Left renal cortex interstitium (tissue), 4 donors: ENCODE measurements at regions not wholly inside any gene's neighbourhood (a gene's known extent, or its start where the extent isn't known, plus 50 kb on each side); places are given as distances from the start of the nearest gene placed in this dataset.
"Not testable (repeated sequence)": the region's sequence is repeated elsewhere in the genome, so short reads cannot be mapped to it uniquely, and the experiment has no call there.

Experiments used
- DNase-seq, 4 donors: peaks; one replicate each; pipeline ENCODE4 v3.0.0-alpha.2; 2013; ENCODE audit warnings: low read depth in 4 of 4, low spot score in 2 of 4, missing footprints in 1 of 4

DNA sequence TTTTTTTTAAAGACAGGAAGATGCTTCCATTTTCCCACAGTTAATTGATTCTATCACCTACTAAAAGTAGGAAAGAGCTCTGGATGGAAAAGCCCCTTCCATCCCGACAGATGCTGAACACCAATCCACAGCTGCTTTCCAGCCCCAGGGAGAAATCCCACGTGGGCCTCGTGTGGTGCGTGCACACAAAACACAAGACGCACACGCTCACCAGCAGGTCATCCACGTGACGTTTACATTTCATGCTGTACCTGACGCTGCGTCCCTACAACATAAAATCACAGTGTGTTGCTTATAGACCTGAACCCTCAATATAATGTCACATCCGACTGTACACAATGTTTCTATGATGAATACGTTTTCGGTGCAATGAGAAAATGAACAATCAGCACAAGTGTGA, 50.2 kb upstream of the DACT2 start:
- no peak for DNase-seq

DNA sequence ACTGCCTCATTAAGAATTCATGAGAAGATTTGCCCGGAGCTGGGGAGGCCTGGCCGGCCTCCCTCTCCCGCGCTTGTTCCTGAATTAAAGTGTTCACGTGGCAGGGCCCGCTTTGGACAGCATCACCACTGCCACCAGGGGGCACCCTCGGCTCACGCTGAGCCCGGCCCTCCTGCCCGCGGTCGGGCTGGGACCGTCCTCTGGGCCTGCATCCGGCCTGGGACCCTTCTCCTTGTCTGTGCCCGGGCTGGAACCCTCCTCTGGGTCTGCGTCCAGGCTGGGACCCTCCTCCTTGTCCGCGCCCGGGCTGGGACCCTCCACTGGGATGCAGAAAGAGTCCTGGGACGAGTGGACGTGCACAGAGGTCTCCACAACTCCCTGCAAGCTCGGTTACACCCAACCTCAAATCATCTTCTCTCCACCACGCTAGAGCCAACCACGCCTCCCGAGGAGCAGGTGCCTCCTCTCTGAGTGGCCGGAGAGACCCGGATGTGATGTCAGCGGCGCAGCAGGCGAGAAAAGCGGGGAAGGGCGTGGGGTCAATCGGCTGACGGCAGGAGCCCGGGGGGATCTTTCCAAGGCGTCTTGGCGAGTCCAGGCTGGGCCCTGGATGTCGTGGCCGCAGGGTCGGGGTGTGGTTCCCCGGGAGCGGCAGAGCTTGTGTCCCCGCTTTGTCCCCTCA, 50.9 kb upstream of the DACT2 start:
- DNase-seq, result peak in 2 of 4 donors; percentile 40 to 49

GRCh38 chr6:168371185-168371584, 51.6 kb upstream of the DACT2 start:
- DNase-seq, result no peak

GRCh38 chr6:168371618-168371980, 52.0 kb upstream of the DACT2 start:
- DNase-seq, result no peak

DNA sequence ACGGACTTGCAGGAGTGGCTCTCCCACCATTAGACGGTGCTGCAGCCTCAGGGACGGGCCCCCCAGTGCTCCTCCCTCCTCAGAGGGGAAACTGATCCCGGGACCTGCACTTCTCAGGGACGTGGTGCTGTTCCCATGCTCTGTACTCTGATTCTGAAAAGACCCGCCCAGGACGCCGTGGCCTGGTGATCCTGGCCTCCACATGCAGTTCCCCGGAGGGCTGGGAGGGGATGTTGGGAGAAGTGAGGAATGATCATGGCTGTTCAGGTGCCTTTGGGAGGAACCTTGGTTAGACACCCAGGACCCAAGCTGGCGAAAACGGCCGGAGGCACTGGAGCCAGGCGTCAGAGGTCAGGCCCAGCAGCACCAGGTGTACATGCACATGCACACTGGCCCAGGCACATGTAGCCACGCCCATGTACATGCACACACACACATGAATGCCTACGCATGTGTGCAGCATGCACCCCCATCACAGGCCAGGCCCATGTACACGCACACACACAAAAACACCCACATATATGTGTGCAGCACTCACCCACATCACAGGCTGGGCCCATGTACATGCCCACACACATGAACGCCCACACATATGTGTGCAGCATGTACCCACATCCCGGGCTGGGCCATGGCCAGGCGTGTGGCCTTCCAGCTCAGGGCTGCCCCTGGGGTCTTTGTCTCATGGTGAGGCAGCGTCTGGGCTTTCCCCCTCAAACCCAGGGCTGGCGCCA, 52.6 kb upstream of the DACT2 start:
- no peak for DNase-seq

GRCh38 chr6:168372889-168373288, 53.3 kb upstream of the DACT2 start:
- no peak for DNase-seq

DNA sequence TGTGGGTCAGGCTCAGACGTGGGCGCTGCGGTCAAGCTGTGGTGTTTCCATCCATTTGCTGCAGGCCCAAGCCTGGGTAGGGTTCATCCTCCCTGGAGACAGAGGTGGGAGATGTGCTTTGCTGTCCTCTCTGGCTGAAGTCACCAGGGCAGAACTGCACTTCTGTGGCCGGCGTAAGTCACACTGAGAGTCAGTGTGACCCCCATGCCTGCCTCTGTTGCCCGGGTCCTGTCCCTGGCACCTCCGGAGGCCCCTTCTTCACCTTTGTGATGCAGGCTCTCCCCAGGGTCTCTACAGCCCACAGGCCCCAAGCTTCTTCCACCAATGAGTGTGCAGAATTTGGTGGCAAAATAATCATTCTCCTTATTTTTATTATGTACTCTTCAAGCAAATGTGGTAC, 53.8 kb upstream of the DACT2 start:
- DNase-seq, result no peak

DNA sequence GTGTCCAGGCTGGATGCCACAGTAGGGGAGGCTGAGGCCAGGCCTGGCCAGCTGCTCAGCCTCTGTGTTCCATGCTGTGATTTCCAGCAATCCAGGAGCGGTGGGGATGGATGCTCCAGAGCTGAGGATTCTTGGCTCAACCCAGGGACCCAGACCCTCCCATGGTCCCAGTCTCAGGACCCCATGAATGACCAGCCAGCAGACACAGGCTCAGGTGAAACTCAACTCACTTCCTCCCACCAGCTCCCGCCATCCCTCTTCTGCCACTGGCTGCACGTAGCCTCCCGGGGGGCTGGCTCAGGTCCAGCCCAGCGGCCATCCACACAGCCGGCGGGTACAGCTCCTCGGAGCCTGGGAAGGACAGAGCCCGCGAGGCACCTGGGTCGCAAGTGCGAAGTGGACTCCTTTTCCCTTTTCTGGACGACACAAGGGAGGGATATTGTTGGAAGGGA, 54.5 kb upstream of the DACT2 start:
- DNase-seq, result no peak

DNA sequence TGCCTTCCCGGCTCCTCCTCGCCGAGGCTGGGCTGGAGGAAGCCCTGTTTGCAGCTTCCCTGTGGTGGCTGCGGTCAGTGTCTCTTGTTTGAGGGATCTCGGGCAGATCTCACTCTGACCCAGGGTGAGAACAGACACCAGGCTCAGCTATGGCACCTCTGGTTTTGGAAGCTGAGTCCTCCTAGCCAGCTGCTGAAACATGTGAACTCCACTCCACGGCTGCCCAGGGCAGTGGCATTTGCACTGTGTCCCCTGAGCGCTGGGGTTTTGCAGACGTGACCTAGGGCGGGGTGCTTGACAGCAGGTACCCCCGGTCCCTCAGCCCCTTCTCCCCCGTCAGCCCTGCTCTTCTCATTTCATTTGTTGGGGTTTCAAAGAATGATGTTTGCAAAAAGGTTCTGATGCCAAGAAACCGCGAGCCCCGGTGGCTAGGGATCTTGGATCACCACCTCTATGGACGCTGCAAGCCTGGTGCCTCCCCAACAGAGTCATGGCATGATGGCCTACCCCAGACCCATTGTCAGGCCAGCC, 55.0 kb upstream of the DACT2 start:
- no peak for DNase-seq

DNA sequence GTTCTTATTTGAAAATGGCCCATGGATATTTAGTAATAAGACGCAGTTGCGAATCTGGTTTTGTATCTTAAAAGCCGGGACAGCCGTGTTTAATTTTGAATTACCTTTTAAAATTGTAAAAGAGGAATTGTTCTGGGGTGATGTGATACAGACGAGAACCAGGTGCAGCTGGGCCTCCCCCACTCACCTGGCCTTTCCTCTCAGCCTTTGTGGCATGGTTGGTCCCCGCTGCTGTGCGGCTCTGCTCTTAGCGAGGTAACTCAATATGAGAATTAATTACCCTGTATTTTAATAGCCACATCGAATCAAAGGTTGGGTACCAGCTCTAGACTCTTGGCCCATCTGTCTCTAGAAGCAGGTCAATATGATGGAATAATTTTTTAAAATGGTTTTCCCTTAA, 56.5 kb upstream of the DACT2 start:
- no peak for DNase-seq

- DNase-seq, result no peak
These were observed 57.4 kb upstream of the DACT2 start for GRCh38 chr6:168376811-168377483.

- DNase-seq, result no peak
These were observed 57.9 kb upstream of the DACT2 start for GRCh38 chr6:168377484-168377855.

GRCh38 chr6:168377856-168378832, 58.6 kb upstream of the DACT2 start:
- DNase-seq, result no peak

GRCh38 chr6:168379579-168379978, 60.0 kb upstream of the DACT2 start:
- not testable (repeated sequence) for DNase-seq

DNA sequence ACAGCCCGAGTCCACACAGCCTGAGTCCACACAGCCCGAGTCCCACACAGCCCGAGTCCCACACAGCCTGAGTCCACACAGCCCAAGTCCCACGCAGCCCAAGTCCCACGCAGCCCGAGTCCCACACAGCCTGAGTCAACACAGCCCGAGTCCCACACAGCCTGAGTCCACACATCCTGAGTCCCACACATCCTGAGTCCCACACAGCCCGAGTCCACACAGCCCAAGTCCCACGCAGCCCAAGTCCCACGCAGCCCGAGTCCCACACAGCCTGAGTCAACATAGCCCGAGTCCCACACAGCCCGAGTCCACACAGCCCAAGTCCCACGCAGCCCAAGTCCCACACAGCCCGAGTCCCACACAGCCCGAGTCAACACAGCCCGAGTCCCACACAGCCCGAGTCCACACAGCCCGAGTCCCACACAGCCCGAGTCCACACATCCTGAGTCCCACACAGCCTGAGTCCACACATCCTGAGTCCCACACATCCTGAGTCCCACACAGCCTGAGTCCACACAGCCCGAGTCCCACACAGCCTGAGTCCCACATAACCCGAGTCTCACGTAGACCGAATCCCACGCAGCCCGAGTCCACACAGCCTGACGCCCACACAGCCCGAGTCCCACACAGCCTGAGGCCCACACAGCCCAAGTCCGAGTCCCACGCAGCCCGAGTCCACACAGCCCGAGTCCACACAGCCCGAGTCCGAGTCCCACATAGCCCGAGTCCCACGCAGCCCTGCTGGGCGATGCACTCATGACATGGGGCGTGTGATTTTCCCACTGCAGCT, 60.6 kb upstream of the SMOC2 start:
- not testable (repeated sequence) for DNase-seq

- no peak for DNase-seq
These were observed 59.9 kb upstream of the SMOC2 start for GRCh38 chr6:168380956-168381605.

GRCh38 chr6:168381726-168382458, 59.1 kb upstream of the SMOC2 start:
- no peak for DNase-seq

DNA sequence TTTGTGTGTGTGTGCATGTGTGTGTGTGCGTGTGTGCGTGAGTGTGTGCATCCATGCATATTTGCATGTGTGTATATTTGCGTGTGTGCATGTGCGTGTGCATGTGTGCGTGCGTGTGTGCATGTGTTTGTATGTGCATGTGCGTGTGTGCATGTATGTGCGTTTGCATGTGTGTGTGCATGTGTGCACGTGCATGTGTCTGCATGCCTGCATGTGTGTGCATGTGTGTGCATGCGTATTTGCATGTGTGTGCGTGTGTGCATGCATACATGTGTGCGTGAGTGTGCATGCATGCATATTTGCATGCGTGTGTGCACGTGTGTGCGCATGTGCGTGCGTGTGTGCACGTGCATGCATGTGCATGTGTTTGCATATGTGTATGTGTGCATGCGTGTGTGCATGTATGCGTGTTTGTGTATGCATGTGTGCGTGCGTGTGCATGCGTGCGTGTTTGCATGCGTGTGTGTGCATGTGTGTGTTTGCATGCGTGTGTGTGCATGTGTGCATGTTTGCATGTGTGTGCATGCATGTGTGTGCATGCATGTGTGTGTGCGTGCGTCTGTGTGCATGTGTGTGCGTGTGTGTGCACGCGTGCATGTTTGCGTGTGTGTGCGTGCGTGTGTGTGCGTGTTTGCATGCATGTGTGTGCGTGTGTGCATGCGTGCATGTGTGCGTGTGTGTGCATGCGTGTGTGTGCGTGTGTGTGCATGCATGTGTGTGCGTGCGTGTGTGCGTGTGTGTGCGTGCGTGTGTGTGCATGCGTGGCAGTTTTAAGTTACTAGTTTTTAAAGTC, 57.7 kb upstream of the SMOC2 start:
- no peak for DNase-seq
